Sciatic nerve (tissue), 2 donors: ENCODE measurements at regions not wholly inside any gene's neighbourhood (a gene's known extent, or its start where the extent isn't known, plus 50 kb on each side); places are given as distances from the start of the nearest gene placed in this dataset.

Experiments
- ATAC-seq: fragments of 200-7000 bp; cut with Tn5 transposase; one replicate; pipeline ENCODE4 v1.9.1; 2020; ENCODE audit warnings: mild to moderate bottlenecking, moderate library complexity
- DNase-seq: peaks from one replicate; pipeline ENCODE4 v3.0.0-alpha.2; 2020; ENCODE audit warnings: low spot score
- intact Hi-C: fragments of 100-400 bp; cut with DNase I; formaldehyde crosslinking; loops from one replicate; pipeline ENCODE4 v1.14.2; 2022
- donor health status: DM: no; HTN: no; CAD: no.
- donor health status: DM: no; HTN: no; CAD: no.

DNA sequence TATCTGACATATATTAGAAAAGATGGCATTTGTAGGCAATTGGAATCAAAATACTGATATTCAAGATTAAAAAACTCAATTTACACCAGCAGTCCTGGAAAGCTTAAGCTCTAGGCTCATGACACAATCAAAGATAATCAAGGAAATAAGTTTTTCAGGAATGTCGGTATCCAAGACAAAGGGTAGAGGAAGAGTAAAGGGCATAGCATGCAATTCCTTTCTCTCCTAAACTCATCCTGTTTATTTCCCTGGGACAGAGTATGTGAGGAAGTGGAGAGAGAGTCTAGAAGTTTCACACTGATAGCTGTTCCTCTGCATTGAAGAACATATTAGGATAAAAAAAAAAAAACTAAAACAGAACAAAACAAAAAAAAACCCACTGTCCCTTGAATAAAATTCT, 2452.1 kb downstream of the PCDH9 start:
- ATAC-seq (no peak), DNase-seq (no peak)
- intact Hi-C loops, result no loop called here

- intact Hi-C loops, result no loop called here
- DNase-seq (no peak), ATAC-seq (no peak)
These were observed 2455.2 kb downstream of the PCDH9 start for GRCh38 chr13:64774915-64775314.

- ATAC-seq (no peak), DNase-seq (no peak)
- intact Hi-C loops, result no loop called here
These were observed 2459.4 kb downstream of the PCDH9 start for GRCh38 chr13:64770743-64771142.

- intact Hi-C loops, result loop anchor here (10.0 kb wide), 1 partner anchor 498 kb away; no protein-coding TSS in a partner anchor
- ATAC-seq (no peak), DNase-seq (no peak)
These were observed 2463.1 kb downstream of the PCDH9 start for GRCh38 chr13:64767054-64767453.

DNA sequence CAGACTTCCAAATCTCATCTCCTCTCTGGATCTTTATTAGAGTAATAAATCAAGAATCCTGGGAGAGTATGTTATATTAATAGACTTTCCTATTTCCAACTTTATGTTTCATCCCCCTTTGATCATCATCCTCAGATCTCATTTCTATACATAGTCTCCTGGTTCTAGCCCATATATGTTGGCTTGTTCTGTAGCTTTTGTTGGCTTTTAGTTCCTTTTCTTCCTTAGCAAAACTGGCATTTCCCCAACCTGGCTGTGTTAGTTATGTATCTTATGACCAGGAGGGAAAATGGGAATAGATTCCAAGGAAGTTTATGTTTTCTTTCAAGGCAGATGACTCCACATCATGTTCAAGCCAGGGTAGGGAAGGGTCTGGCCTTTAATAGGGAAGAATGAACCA, 2464.5 kb downstream of the PCDH9 start:
- ATAC-seq (no peak), DNase-seq (no peak)
- intact Hi-C loops, result loop anchor here (10.0 kb wide), 1 partner anchor 499 kb away; no protein-coding TSS in a partner anchor

GRCh38 chr13:64758521-64759244, 2471.5 kb downstream of the PCDH9 start:
- no peak for ATAC-seq
- intact Hi-C loops, result no loop called here
- DNase-seq, result no peak

- ATAC-seq, result no peak
- no peak for DNase-seq
- intact Hi-C loops, result no loop called here
These were observed 2473.5 kb downstream of the PCDH9 start for GRCh38 chr13:64756621-64757020.

GRCh38 chr13:64755961-64756360, 2474.2 kb downstream of the PCDH9 start:
- DNase-seq, result no peak
- intact Hi-C loops, result no loop called here
- ATAC-seq, result no peak

- intact Hi-C loops, result no loop called here
- ATAC-seq (no peak), DNase-seq (no peak)
These were observed 2476.7 kb downstream of the PCDH9 start for GRCh38 chr13:64753233-64754000.

GRCh38 chr13:64749301-64749700, 2480.8 kb downstream of the PCDH9 start:
- ATAC-seq, result no peak

GRCh38 chr13:64746845-64747244, 2483.3 kb downstream of the PCDH9 start:
- no peak for ATAC-seq
- intact Hi-C loops, result no loop called here
- no peak for DNase-seq

More at GRCh38 chr13:64749301-64749700, 2480.8 kb downstream of the PCDH9 start:
- intact Hi-C loops, result no loop called here
- no peak for DNase-seq

GRCh38 chr13:64740493-64740892, 2489.6 kb downstream of the PCDH9 start:
- ATAC-seq (no peak), DNase-seq (no peak)
- intact Hi-C loops, result no loop called here

DNA sequence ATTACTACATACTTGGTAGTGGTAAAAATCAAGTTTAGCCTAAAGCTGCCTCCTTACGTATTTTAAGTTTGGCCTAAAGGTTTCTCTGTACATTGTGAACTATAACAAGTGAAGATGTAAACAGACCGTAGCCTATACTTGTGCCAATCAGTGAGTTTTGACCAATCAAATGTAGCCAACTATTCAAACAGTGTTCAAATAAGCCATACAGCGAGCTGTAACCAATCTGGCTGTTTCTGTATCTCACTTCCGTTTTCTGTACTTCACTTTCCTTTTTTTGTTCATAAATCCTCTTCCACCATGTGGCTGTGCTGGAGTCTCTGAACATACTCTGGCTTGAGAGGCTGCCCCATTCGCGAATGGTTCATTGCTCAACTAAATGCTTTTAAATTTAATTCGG, 2504.6 kb downstream of the PCDH9 start:
- ATAC-seq (no peak), DNase-seq (no peak)
- intact Hi-C loops, result no loop called here

DNA sequence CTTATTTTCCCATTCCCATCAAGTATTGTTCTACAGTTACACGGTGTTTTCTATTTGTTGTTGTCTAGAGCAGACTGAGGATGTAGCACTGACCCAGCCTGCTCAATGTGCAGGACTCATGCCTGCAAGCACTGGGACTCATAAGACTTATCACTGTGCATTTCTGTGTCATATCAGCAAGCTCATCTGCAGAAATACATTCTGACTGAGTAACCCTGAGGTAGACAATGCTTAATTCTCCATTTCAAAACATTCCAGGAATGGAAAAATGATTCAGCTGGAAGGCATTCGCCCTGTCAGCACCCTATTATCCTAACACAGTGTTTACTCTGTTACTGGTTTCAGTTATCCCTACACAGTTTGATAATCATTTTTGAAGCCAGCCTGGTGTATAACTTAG, 2506.4 kb downstream of the PCDH9 start:
- ATAC-seq, result no peak
- intact Hi-C loops, result no loop called here
- DNase-seq, result no peak

DNA sequence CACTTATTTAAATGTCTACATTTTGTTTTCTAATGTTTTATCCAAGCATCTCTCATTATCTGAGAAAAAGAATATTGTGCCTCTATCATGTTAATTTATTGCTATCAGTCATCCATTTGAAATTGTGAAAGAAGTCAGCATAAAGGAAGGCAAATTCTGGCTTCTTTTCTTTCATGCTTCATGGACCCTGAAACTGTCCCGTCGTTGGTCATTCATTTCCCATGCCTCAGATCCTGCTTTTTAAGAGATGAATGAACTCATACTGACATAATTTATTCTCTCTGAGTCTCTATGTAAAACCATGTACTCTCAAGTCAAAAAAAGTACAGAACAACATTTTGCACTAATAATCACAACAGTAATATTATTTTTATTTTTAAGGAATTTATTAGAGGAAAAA, 2512.0 kb downstream of the PCDH9 start:
- DNase-seq (no peak), ATAC-seq (no peak)
- intact Hi-C loops, result no loop called here

GRCh38 chr13:64716936-64717335, 2513.2 kb downstream of the PCDH9 start:
- no peak for DNase-seq
- no peak for ATAC-seq
- intact Hi-C loops, result no loop called here

DNA sequence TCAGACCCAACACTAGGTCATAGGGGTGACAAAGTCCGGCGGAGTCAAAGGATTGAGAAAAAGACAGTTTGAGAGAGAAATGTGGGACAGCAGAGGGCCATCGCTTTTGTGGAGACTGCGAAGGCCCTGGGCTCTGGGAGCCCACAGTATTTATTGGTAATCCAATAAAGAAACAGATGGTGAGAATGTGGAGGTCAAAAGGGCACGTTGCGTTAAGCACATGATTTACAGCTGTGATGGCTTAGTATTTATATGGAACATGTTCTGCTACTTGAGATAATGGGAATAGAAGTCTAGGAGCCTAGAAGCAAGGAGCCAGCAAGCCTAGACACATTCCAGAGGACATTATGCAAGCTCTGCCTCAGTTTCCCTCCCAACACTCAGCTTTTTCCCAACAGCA, 2521.1 kb downstream of the PCDH9 start:
- intact Hi-C loops, result no loop called here
- DNase-seq (no peak), ATAC-seq (no peak)

- ATAC-seq, result no peak
- intact Hi-C loops, result no loop called here
- DNase-seq, result no peak
These were observed 2526.0 kb downstream of the PCDH9 start for GRCh38 chr13:64704121-64704649.

DNA sequence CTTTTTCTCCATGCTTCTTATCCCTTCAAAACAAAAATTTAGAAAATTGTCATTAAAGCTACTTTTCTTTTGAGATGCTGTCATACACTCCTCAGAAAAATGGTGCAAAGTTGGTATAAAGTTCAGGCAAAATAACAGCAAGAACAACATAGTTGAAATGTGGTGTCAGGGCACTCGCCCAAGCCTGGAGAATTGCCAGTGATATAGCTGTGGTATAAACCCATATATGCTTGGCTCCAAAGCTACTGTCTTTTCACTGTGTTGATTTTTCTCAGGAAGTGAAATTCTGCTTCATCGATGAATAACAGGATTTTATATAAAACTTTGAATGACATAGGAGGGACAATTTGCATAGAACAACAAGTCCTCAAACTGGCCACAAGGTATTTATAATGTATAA, 2532.9 kb downstream of the PCDH9 start:
- intact Hi-C loops, result no loop called here
- ATAC-seq (no peak), DNase-seq (no peak)

- intact Hi-C loops, result no loop called here
- no peak for ATAC-seq
- DNase-seq, result no peak
These were observed 2541.1 kb downstream of the PCDH9 start for GRCh38 chr13:64688893-64689677.
